ENCODE measurements at regions not wholly inside any gene's neighbourhood (a gene's known extent, or its start where the extent isn't known, plus 50 kb on each side); places are given as distances from the start of the nearest gene placed in this dataset.

DNA sequence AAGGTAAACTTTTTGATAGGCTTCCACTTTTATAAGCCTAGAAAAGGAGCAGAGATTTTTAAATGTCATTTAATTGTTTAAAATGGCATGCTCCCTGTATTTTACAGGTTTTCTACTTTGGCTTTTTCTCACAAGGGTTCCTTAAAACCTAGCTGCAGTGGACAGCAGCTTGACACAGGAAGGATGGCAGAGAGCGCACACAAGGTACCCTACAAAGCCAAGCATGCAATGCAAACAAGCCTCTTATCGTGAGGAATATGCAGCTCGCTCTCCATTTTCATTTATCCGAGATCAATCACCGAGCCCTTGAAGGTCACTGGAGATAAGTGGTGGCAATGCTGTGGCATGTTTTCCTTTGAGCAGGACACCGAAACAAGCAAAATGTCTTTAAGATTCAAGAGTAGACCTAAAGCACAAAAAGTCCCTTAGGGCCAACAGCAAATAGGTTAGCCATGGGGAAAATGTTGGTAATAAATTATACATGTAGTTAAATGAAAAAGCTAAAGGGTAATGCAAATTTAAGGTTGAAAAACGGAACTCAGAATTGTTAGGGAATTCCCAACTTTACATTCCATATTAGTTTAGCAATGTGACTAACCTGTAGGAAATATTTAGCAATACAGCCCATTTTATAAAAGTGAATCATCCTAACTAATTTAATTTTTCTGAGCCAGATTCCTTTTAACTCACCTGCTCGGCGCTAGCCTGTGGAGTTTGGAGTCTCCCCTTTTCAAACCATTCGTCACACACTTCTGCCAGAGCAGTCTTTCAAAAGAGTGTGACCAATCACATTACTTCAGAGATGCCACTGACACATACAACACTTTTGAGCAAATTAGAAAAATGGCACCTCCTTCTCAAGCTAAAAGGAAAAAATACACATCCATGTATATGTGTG, 337.9 kb upstream of the PKDCC start:
- TF ChIP-seq CREM (IDR thresholded peaks at IDR 0.05; ENCODE audit: low read depth) = no peak
- TF ChIP-seq CHD2 (IDR thresholded peaks at IDR 0.05; ENCODE audit: borderline replicate concordance, low read depth, low read length) = no peak
- TF ChIP-seq, protein P1, sequence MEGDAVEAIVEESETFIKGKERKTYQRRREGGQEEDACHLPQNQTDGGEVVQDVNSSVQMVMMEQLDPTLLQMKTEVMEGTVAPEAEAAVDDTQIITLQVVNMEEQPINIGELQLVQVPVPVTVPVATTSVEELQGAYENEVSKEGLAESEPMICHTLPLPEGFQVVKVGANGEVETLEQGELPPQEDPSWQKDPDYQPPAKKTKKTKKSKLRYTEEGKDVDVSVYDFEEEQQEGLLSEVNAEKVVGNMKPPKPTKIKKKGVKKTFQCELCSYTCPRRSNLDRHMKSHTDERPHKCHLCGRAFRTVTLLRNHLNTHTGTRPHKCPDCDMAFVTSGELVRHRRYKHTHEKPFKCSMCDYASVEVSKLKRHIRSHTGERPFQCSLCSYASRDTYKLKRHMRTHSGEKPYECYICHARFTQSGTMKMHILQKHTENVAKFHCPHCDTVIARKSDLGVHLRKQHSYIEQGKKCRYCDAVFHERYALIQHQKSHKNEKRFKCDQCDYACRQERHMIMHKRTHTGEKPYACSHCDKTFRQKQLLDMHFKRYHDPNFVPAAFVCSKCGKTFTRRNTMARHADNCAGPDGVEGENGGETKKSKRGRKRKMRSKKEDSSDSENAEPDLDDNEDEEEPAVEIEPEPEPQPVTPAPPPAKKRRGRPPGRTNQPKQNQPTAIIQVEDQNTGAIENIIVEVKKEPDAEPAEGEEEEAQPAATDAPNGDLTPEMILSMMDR (IDR thresholded peaks at IDR 0.05 in 2 of 3, conservative IDR thresholded peaks at IDR 0.05 in 1 of 3; ENCODE audit: control insufficient read depth in 2 of 3, extremely low read depth in 1 of 3, insufficient read depth in 1 of 3, low read depth in 3 of 3, low read length in 3 of 3) = no peak
- TF ChIP-seq BMI1 (IDR thresholded peaks at IDR 0.05; ENCODE audit: borderline replicate concordance) = no peak
- no peak for TF ChIP-seq POLR2A (IDR thresholded peaks at IDR 0.05; ENCODE audit: low read depth, low read length)
- TF ChIP-seq, protein P2, sequence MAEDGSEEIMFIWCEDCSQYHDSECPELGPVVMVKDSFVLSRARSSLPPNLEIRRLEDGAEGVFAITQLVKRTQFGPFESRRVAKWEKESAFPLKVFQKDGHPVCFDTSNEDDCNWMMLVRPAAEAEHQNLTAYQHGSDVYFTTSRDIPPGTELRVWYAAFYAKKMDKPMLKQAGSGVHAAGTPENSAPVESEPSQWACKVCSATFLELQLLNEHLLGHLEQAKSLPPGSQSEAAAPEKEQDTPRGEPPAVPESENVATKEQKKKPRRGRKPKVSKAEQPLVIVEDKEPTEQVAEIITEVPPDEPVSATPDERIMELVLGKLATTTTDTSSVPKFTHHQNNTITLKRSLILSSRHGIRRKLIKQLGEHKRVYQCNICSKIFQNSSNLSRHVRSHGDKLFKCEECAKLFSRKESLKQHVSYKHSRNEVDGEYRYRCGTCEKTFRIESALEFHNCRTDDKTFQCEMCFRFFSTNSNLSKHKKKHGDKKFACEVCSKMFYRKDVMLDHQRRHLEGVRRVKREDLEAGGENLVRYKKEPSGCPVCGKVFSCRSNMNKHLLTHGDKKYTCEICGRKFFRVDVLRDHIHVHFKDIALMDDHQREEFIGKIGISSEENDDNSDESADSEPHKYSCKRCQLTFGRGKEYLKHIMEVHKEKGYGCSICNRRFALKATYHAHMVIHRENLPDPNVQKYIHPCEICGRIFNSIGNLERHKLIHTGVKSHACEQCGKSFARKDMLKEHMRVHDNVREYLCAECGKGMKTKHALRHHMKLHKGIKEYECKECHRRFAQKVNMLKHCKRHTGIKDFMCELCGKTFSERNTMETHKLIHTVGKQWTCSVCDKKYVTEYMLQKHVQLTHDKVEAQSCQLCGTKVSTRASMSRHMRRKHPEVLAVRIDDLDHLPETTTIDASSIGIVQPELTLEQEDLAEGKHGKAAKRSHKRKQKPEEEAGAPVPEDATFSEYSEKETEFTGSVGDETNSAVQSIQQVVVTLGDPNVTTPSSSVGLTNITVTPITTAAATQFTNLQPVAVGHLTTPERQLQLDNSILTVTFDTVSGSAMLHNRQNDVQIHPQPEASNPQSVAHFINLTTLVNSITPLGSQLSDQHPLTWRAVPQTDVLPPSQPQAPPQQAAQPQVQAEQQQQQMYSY (CRISPR knock-in tag; IDR thresholded peaks at IDR 0.05) = no peak
- no peak for TF ChIP-seq EZH2 (IDR thresholded peaks at IDR 0.05; ENCODE audit: borderline replicate concordance, control insufficient read depth, low read depth, low read length)
- TF ChIP-seq JUND (IDR thresholded peaks at IDR 0.05; ENCODE audit: low read depth, low read length) = no peak
- no peak for TF ChIP-seq CBX3 (IDR thresholded peaks at IDR 0.05; ENCODE audit: borderline replicate concordance, low read depth)
- no peak for TF ChIP-seq ZZZ3 (IDR thresholded peaks at IDR 0.05; ENCODE audit: control insufficient read depth, insufficient read length, low read depth)

Measured in GM12878 (cell line).